ENCODE measurements at regions not wholly inside any gene's neighbourhood (a gene's known extent, or its start where the extent isn't known, plus 50 kb on each side); places are given as distances from the start of the nearest gene placed in this dataset.

DNA sequence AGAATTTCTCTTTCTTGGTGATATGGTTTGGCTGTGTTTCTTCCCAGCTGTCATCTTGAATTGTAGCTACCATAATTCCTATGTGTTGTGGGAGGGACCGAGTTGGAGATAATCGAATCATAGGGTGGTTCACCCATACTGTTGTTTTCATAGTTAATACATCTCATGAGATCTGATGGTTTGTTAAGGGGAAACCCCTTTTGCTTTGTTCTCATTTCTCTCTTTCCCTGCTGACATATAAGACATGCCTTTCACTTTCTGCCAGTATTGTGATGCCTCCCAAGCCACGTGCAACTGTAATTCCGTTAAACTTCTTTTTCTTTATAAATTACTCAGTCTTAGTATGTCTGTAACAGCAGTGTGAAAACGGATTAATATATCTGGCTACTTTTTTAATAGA lies 179.0 kb downstream of the VCY1B start:
- TF ChIP-seq EZH2 (IDR thresholded peaks at IDR 0.05; ENCODE audit: borderline replicate concordance, insufficient read depth, low read depth, low read length, poor library complexity, severe bottlenecking), result no peak
- TF ChIP-seq, protein P1, sequence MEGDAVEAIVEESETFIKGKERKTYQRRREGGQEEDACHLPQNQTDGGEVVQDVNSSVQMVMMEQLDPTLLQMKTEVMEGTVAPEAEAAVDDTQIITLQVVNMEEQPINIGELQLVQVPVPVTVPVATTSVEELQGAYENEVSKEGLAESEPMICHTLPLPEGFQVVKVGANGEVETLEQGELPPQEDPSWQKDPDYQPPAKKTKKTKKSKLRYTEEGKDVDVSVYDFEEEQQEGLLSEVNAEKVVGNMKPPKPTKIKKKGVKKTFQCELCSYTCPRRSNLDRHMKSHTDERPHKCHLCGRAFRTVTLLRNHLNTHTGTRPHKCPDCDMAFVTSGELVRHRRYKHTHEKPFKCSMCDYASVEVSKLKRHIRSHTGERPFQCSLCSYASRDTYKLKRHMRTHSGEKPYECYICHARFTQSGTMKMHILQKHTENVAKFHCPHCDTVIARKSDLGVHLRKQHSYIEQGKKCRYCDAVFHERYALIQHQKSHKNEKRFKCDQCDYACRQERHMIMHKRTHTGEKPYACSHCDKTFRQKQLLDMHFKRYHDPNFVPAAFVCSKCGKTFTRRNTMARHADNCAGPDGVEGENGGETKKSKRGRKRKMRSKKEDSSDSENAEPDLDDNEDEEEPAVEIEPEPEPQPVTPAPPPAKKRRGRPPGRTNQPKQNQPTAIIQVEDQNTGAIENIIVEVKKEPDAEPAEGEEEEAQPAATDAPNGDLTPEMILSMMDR (IDR thresholded peaks at IDR 0.05), result no peak

Measured in B cell (primary cell).